H1 (cell line): ENCODE measurements at regions not wholly inside any gene's neighbourhood (a gene's known extent, or its start where the extent isn't known, plus 50 kb on each side); places are given as distances from the start of the nearest gene placed in this dataset.

Experiments
- ASH2L ChIP-seq: fragments of 200-600, 300-600 bp; sonication (generic); IDR thresholded peaks from one replicate; pipeline ENCODE4 v1.7.1; 2017; ENCODE audit warnings: low read length
- BCL11A ChIP-seq, 2 experiments: IDR thresholded peaks; one replicate each; pipeline ENCODE4 v1.6.1; 2011; ENCODE audit warnings: low read depth in 2 of 2, low read length in 2 of 2, mild to moderate bottlenecking in 2 of 2
- CTCF ChIP-seq, 3 experiments: IDR thresholded peaks; 1 replicate in 2 of 3; 2 replicates in 1 of 3; pipeline versions ENCODE4 v1.5.1 to v1.6.1; 2011; ENCODE audit warnings: low read length in 3 of 3, mild to moderate bottlenecking in 3 of 3, inconsistent platforms in 2 of 3, low read depth in 1 of 3, moderate library complexity in 1 of 3; ENCODE audit not compliant: insufficient read depth in 1 of 3; ENCODE audit errors: control extremely low read depth in 1 of 3
- EP300 ChIP-seq, 2 experiments: IDR thresholded peaks; 1 replicate in 1 of 2; 2 replicates in 1 of 2; pipeline ENCODE4 v1.6.1; 2011 to 2012; ENCODE audit warnings: low read depth in 2 of 2, low read length in 2 of 2, mild to moderate bottlenecking in 2 of 2, borderline replicate concordance in 1 of 2, inconsistent platforms in 1 of 2, moderate library complexity in 1 of 2
- EZH2 ChIP-seq: fragments of 200-600 bp; sonication (generic); IDR thresholded peaks from 2 replicates; pipeline ENCODE4 v1.7.1; 2012; ENCODE audit warnings: low read depth, mild to moderate bottlenecking, moderate library complexity, low read length, inconsistent platforms; ENCODE audit not compliant: severe bottlenecking
- FOSL1 ChIP-seq: IDR thresholded peaks from 2 replicates; pipeline ENCODE4 v1.6.1; 2011; ENCODE audit warnings: mild to moderate bottlenecking, low read depth, low read length, moderate library complexity; ENCODE audit not compliant: insufficient read depth
- POLR2A ChIP-seq, 2 experiments: IDR thresholded peaks; 1 replicate in 1 of 2; 2 replicates in 1 of 2; pipeline ENCODE4 v1.6.1; 2011; ENCODE audit warnings: low read depth in 2 of 2, low read length in 2 of 2, mild to moderate bottlenecking in 2 of 2; ENCODE audit errors: control extremely low read depth in 1 of 2
- RFX5 ChIP-seq: IDR thresholded peaks from 2 replicates; pipeline ENCODE4 v1.6.1; 2011; ENCODE audit warnings: low read depth, low read length, improper control_type of control experiment, borderline replicate concordance
- ZNF274 ChIP-seq: IDR thresholded peaks from 2 replicates; pipeline ENCODE4 v1.7.0; 2012; ENCODE audit warnings: low read length, borderline replicate concordance; ENCODE audit errors: extremely low read depth

- TF ChIP-seq BCL11A (IDR thresholded peaks at IDR 0.05; ENCODE audit: low read depth in 2 of 2, low read length in 2 of 2), result no peak
- TF ChIP-seq RFX5, result no peak
- TF ChIP-seq ZNF274, result no peak
- TF ChIP-seq ASH2L, result no peak
- TF ChIP-seq CTCF (IDR thresholded peaks at IDR 0.05; ENCODE audit: control extremely low read depth in 1 of 3, insufficient read depth in 1 of 3, low read depth in 1 of 3, low read length in 3 of 3), result no peak
- no peak for TF ChIP-seq FOSL1
- no peak for TF ChIP-seq EZH2
- TF ChIP-seq EP300 (IDR thresholded peaks at IDR 0.05; ENCODE audit: borderline replicate concordance in 1 of 2, low read depth in 2 of 2, low read length in 2 of 2), result no peak
- no peak for TF ChIP-seq POLR2A (IDR thresholded peaks at IDR 0.05; ENCODE audit: control extremely low read depth in 1 of 2, low read depth in 2 of 2, low read length in 2 of 2)
Observed at GRCh38 chr17:59508999-59509625, 56.3 kb upstream of the DHX40 start.
